H1 (cell line): ENCODE measurements at regions not wholly inside any gene's neighbourhood (a gene's known extent, or its start where the extent isn't known, plus 50 kb on each side); places are given as distances from the start of the nearest gene placed in this dataset.

ENCODE experiments used
- CTCF ChIA-PET: fragments of 300-600 bp; sonication (Branson Sonifier 250); formaldehyde crosslinking; loops from one replicate; lab custom pipeline; 2021; ENCODE audit not compliant: partially characterized antibody; lab: Charles Lee
- POLR2A ChIA-PET: fragments of 300-600 bp; sonication (Branson Sonifier 250); formaldehyde crosslinking; loops from one replicate; lab custom pipeline; 2021; ENCODE audit warnings: inconsistent platforms; ENCODE audit not compliant: partially characterized antibody; lab: Charles Lee
- DNase-seq, 2 experiments: peaks; one replicate each; pipeline versions ENCODE4 v3.0.0 to v3.0.0-alpha.2; 2010 to 2022; ENCODE audit warnings: low spot score in 2 of 2, low read depth in 1 of 2, mixed read lengths in 1 of 2
- FAIRE-seq: peaks from 2 replicates; lab custom pipeline; 2011; peaks lifted over from hg19 to GRCh38; lab: Jason Lieb, UNC
- H2AFZ ChIP-seq: 2 replicates; pipeline ENCODE4 v1.8.1; 2012; ENCODE audit warnings: low read length, inconsistent platforms
- H2AK5ac ChIP-seq: 2 replicates; pipeline ENCODE4 v1.6.1; 2013; ENCODE audit warnings: low read depth, low read length
- H2BK120ac ChIP-seq: replicated peaks from 2 replicates; pipeline ENCODE3; 2013; ENCODE audit warnings: low read depth, low read length, inconsistent platforms
- H2BK12ac ChIP-seq: 2 replicates; pipeline ENCODE4 v1.6.1; 2013; ENCODE audit warnings: low read depth, low read length
- H2BK15ac ChIP-seq: 2 replicates; pipeline ENCODE4 v1.6.1; 2013; ENCODE audit warnings: low read length
- H2BK20ac ChIP-seq: 2 replicates; pipeline ENCODE4 v1.6.1; 2013; ENCODE audit warnings: low read length
- H2BK5ac ChIP-seq: 2 replicates; pipeline ENCODE4 v1.6.1; 2013; ENCODE audit warnings: low read depth, low read length
- H3K14ac ChIP-seq: 2 replicates; pipeline ENCODE4 v1.6.1; 2013; ENCODE audit warnings: inconsistent platforms; ENCODE audit not compliant: insufficient read length
- H3K18ac ChIP-seq: 2 replicates; pipeline ENCODE4 v1.6.1; 2013; ENCODE audit warnings: low read length; ENCODE audit errors: extremely low read depth
- H3K23ac ChIP-seq: 2 replicates; pipeline ENCODE4 v1.6.1; 2013; ENCODE audit warnings: inconsistent platforms; ENCODE audit not compliant: insufficient read length
- H3K23me2 ChIP-seq: 2 replicates; pipeline ENCODE4 v1.6.1; 2013; ENCODE audit warnings: low read depth, low read length
- H3K27ac ChIP-seq: 2 replicates; pipeline ENCODE4 v1.6.1; 2011; ENCODE audit warnings: low read depth, low read length, inconsistent platforms
- H3K27me3 ChIP-seq, 4 experiments: replicated peaks in 1 of 4; 1 replicate in 1 of 4; 2 replicates in 3 of 4; pipeline versions ENCODE4 v1.6.1 to v1.8.1; 2011 to 2013; ENCODE audit warnings: low read length in 3 of 4, mild to moderate bottlenecking in 3 of 4, inconsistent platforms in 2 of 4, mixed read lengths in 2 of 4, moderate library complexity in 1 of 4; ENCODE audit not compliant: control insufficient read depth in 3 of 4, insufficient read depth in 3 of 4; ENCODE audit errors: extremely low read depth in 1 of 4
- H3K36me3 ChIP-seq, 4 experiments: 2 replicates each; pipeline versions ENCODE4 v1.6.1 to v1.8.1; 2011 to 2013; ENCODE audit warnings: mild to moderate bottlenecking in 4 of 4, low read length in 3 of 4, moderate library complexity in 2 of 4, control low read depth in 1 of 4, inconsistent platforms in 1 of 4; ENCODE audit not compliant: insufficient read depth in 4 of 4, control insufficient read depth in 2 of 4
- H3K4ac ChIP-seq: replicated peaks from 2 replicates; pipeline ENCODE3; 2013; ENCODE audit warnings: low read length, low read depth, mixed read lengths, inconsistent platforms; ENCODE audit not compliant: insufficient read length
- H3K4me1 ChIP-seq, 4 experiments: replicated peaks in 1 of 4; 1 replicate in 1 of 4; 2 replicates in 3 of 4; pipeline versions ENCODE4 v1.6.1 to v1.8.1; 2011 to 2013; ENCODE audit warnings: low read length in 3 of 4, inconsistent platforms in 2 of 4, mixed read lengths in 1 of 4; ENCODE audit not compliant: insufficient read depth in 4 of 4, control insufficient read depth in 3 of 4
- H3K4me2 ChIP-seq, 2 experiments: 2 replicates each; pipeline versions ENCODE4 v1.6.1 to v1.8.1; 2011 to 2013; ENCODE audit warnings: low read depth in 2 of 2, low read length in 2 of 2, control low read depth in 1 of 2, inconsistent platforms in 1 of 2, mild to moderate bottlenecking in 1 of 2; ENCODE audit not compliant: insufficient read depth in 1 of 2
- H3K4me3 ChIP-seq, 4 experiments: fragments of 200-600, 300-600 bp in 1 of 4; sonication (generic), shearing (Covaris generic), sonication (Bioruptor Twin) in 1 of 4; 2 replicates each; pipeline versions ENCODE4 v1.5.1 to v1.8.1; 2011 to 2016; ENCODE audit warnings: low read length in 4 of 4, low read depth in 3 of 4, control low read depth in 2 of 4, inconsistent platforms in 2 of 4, mild to moderate bottlenecking in 2 of 4, mixed read lengths in 1 of 4, moderate library complexity in 1 of 4; ENCODE audit not compliant: insufficient read depth in 2 of 4; ENCODE audit errors: extremely low read depth in 1 of 4
- H3K56ac ChIP-seq: replicated peaks from 2 replicates; pipeline ENCODE3; 2013; ENCODE audit warnings: low read depth, mild to moderate bottlenecking, mixed read lengths, low read length, inconsistent platforms; ENCODE audit not compliant: insufficient read length
- H3K79me1 ChIP-seq: 2 replicates; pipeline ENCODE4 v1.6.1; 2013; ENCODE audit warnings: low read depth, low read length, control low read depth
- H3K79me2 ChIP-seq, 2 experiments: 2 replicates each; pipeline versions ENCODE4 v1.6.1 to v1.8.1; 2012 to 2013; ENCODE audit warnings: low read length in 2 of 2, mild to moderate bottlenecking in 2 of 2, inconsistent platforms in 1 of 2; ENCODE audit not compliant: insufficient read depth in 2 of 2, control insufficient read depth in 1 of 2
- H3K9ac ChIP-seq, 4 experiments: replicated peaks in 1 of 4; 1 replicate in 1 of 4; 2 replicates in 3 of 4; pipeline versions ENCODE4 v1.6.1 to v1.8.1; 2011 to 2013; ENCODE audit warnings: low read depth in 3 of 4, low read length in 3 of 4, control low read depth in 2 of 4, mild to moderate bottlenecking in 2 of 4, moderate library complexity in 2 of 4, inconsistent platforms in 1 of 4; ENCODE audit errors: extremely low read depth in 1 of 4
- H3K9me3 ChIP-seq, 2 experiments: 2 replicates each; pipeline versions ENCODE4 v1.6.1 to v1.8.1; 2012 to 2013; ENCODE audit warnings: mild to moderate bottlenecking in 2 of 2, moderate library complexity in 2 of 2, control low read depth in 1 of 2, inconsistent platforms in 1 of 2, low read depth in 1 of 2, low read length in 1 of 2, mixed read lengths in 1 of 2; ENCODE audit not compliant: insufficient read depth in 2 of 2
- H4K20me1 ChIP-seq, 2 experiments: replicated peaks in 1 of 2; 2 replicates each; pipeline versions ENCODE3 to v1.8.1; 2011 to 2013; ENCODE audit warnings: inconsistent platforms in 2 of 2, low read length in 2 of 2, mild to moderate bottlenecking in 1 of 2; ENCODE audit not compliant: insufficient read depth in 2 of 2, control insufficient read depth in 1 of 2
- H4K5ac ChIP-seq: 2 replicates; pipeline ENCODE4 v1.6.1; 2013; ENCODE audit warnings: low read length, low read depth, mixed read lengths, inconsistent platforms; ENCODE audit not compliant: insufficient read length
- H4K8ac ChIP-seq: 2 replicates; pipeline ENCODE4 v1.8.0; 2013; ENCODE audit warnings: mild to moderate bottlenecking, moderate library complexity, low read length, inconsistent platforms; ENCODE audit not compliant: insufficient read depth; ENCODE audit errors: extremely low read depth
- H4K91ac ChIP-seq: replicated peaks from 2 replicates; pipeline ENCODE3; 2013; ENCODE audit warnings: low read length, mixed read lengths, inconsistent platforms; ENCODE audit not compliant: insufficient read length
- POLR2A ChIP-seq, 2 experiments: IDR thresholded peaks; 1 replicate in 1 of 2; 2 replicates in 1 of 2; pipeline ENCODE4 v1.6.1; 2011; ENCODE audit warnings: low read depth in 2 of 2, low read length in 2 of 2, mild to moderate bottlenecking in 2 of 2; ENCODE audit errors: control extremely low read depth in 1 of 2
- POU5F1 ChIP-seq: IDR thresholded peaks from 2 replicates; pipeline ENCODE4 v1.6.1; 2011; ENCODE audit warnings: low read depth, mild to moderate bottlenecking, low read length, moderate library complexity
- RFX5 ChIP-seq: IDR thresholded peaks from 2 replicates; pipeline ENCODE4 v1.6.1; 2011; ENCODE audit warnings: low read depth, low read length, improper control_type of control experiment, borderline replicate concordance
- RNF2 ChIP-seq: fragments of 200-900, 300-1000 bp; sonication (generic); IDR thresholded peaks from 2 replicates; pipeline ENCODE4 v1.7.1; 2016; ENCODE audit warnings: borderline replicate concordance, low read depth, mild to moderate bottlenecking, antibody characterized with exemption, low read length; ENCODE audit not compliant: poor library complexity, severe bottlenecking; ENCODE audit errors: missing control alignments
- SP1 ChIP-seq: IDR thresholded peaks from 2 replicates; pipeline ENCODE4 v1.6.1; 2011; ENCODE audit warnings: low read depth, low read length
- SP2 ChIP-seq: IDR thresholded peaks from 2 replicates; pipeline ENCODE4 v1.6.1; 2012; ENCODE audit warnings: mild to moderate bottlenecking, low read length, inconsistent platforms
- WGBS, 2 experiments: shearing (Covaris generic) in 1 of 2; methylation state at CpG; one replicate each; pipeline versions ENCODE4 v1.1.6 to v1.1.7; 2013 to 2015; ENCODE audit warnings: low lambda C conversion rate in 2 of 2, mixed read lengths in 2 of 2, inconsistent platforms in 1 of 2, low coverage in 1 of 2, missing lambda C conversion rate in 1 of 2; ENCODE audit not compliant: insufficient replicate concordance in 2 of 2, insufficient coverage in 1 of 2, insufficient read length in 1 of 2; ENCODE audit errors: extremely low coverage in 1 of 2, missing lambda C conversion rate in 1 of 2; 5-methylcytosine and 5-hydroxymethylcytosine counted together

DNA sequence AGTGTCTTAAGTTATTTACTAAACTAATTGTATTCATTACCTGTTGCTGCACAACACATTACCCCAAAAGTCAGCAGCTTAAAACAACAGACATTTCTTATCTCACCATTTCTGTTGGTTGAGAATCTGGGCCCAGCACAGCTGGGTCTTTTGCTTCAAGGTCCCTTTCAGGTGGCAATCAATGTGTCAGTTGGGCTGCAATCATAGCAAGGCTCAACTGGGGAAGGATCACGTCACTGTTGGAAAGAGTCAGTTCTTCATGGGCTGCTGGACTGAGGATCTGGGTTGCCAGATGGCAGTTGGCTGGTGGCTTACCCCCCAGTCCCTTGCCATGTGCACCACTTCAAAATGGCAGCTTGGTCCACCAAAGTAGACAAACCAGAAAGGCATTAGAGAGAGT lies 261.2 kb downstream of the SUCLG1 start:
- Histone ChIP-seq H4K91ac (no peak overlapping the region), H2BK12ac (no peak overlapping the region), H3K4ac (no peak overlapping the region), H2BK5ac (no peak overlapping the region), H3K36me3 (no peaks in the 10 kb centered on the region), H3K14ac (no peak overlapping the region), H3K4me1 (peaks cover 0 to 5% (median 0%) of the 10 kb centered on the region in 4 experiments; a peak in 1 of 7 replicates), H2AK5ac (no peak overlapping the region), H3K9ac (no peak overlapping the region), H3K18ac (no peak overlapping the region), H3K4me2 (no peak overlapping the region), H3K27ac (no peak overlapping the region), H3K79me2 (no peaks in the 10 kb centered on the region), H3K9me3 (no peaks in the 10 kb centered on the region; a peak in 1 of 4 replicates), H2BK20ac (no peak overlapping the region), H2BK120ac (no peak overlapping the region), H3K23me2 (no peaks in the 10 kb centered on the region; the same call in 1 of the 2 replicates), H4K20me1 (no peaks in the 10 kb centered on the region), H2BK15ac (no peak overlapping the region), H3K27me3 (no peaks in the 10 kb centered on the region), H3K56ac (no peak overlapping the region), H3K4me3 (no peak overlapping the region), H3K79me1 (no peaks in the 10 kb centered on the region), H3K23ac (no peak overlapping the region), H2AFZ (0 out of 2 replicates have a peak overlapping the region, but pooled peaks have one; percentile 9), H4K8ac (no peak overlapping the region), H4K5ac (no peak overlapping the region)
- TF ChIP-seq POLR2A (IDR thresholded peaks at IDR 0.05; ENCODE audit: control extremely low read depth in 1 of 2, low read depth in 2 of 2, low read length in 2 of 2) = no peak
- no peak for TF ChIP-seq SP1
- no peak for TF ChIP-seq POU5F1
- TF ChIP-seq SP2 = no peak
- TF ChIP-seq RFX5 = no peak
- TF ChIP-seq RNF2 = no peak
- 92% methylated on average over 1 of the region's 1 CpG; no CpG with 5 or more reads in 1 of the 2 experiments for WGBS, 2 experiments
- FAIRE-seq (no peak), DNase-seq (no peak)
- ChIA-PET CTCF (no interaction called here), POLR2A (no interaction called here)
